Loucy (cell line): ENCODE measurements at regions not wholly inside any gene's neighbourhood (a gene's known extent, or its start where the extent isn't known, plus 50 kb on each side); places are given as distances from the start of the nearest gene placed in this dataset.

Source experiments
- H2AFZ ChIP-seq: fragments of 200-600 bp; sonication (generic); 2 replicates; pipeline ENCODE4 v1.6.0; 2016; ENCODE audit warnings: antibody characterized with exemption, mild to moderate bottlenecking, low read length, moderate library complexity
- H3F3A ChIP-seq: fragments of 200-600 bp; 2 replicates; pipeline ENCODE4 v1.6.0; 2016; ENCODE audit warnings: antibody characterized with exemption, low read depth, mild to moderate bottlenecking
- H3K27me3 ChIP-seq: fragments of 200-600 bp; sonication (generic); 2 replicates; pipeline ENCODE4 v1.6.1; 2014; ENCODE audit warnings: low read length, mild to moderate bottlenecking; ENCODE audit not compliant: insufficient read depth, poor library complexity, severe bottlenecking
- H3K36me3 ChIP-seq: fragments of 200-600 bp; sonication (generic); 2 replicates; pipeline ENCODE4 v1.6.1; 2016; ENCODE audit warnings: low read length; ENCODE audit not compliant: insufficient read depth
- H3K4me1 ChIP-seq: fragments of 200-600 bp; sonication (generic); 2 replicates; pipeline ENCODE4 v1.5.1; 2014; ENCODE audit warnings: low read length, mild to moderate bottlenecking; ENCODE audit not compliant: insufficient read depth, poor library complexity, severe bottlenecking
- H3K4me2 ChIP-seq: fragments of 200-600 bp; sonication (generic); 2 replicates; pipeline ENCODE4 v1.6.0; 2014; ENCODE audit warnings: antibody characterized with exemption, low read length, low read depth, mild to moderate bottlenecking; ENCODE audit not compliant: poor library complexity, severe bottlenecking
- H3K4me3 ChIP-seq: fragments of 200-600 bp; sonication (generic); 2 replicates; pipeline ENCODE4 v1.5.1; 2014; ENCODE audit warnings: low read length, mild to moderate bottlenecking, mixed read lengths; ENCODE audit not compliant: poor library complexity, severe bottlenecking
- H3K79me2 ChIP-seq: fragments of 200-600 bp; sonication (generic); 2 replicates; pipeline ENCODE4 v1.6.1; 2014; ENCODE audit warnings: low read length; ENCODE audit not compliant: insufficient read depth
- H3K9ac ChIP-seq: fragments of 200-600 bp; sonication (generic); 2 replicates; pipeline ENCODE4 v1.6.0; 2014; ENCODE audit warnings: mild to moderate bottlenecking, low read depth, low read length, moderate library complexity; ENCODE audit not compliant: poor library complexity, severe bottlenecking
- H3K9me2 ChIP-seq: fragments of 200-600 bp; sonication (generic); replicated peaks from 2 replicates; pipeline ENCODE4 v1.6.1; 2016; ENCODE audit warnings: low read depth, low read length, mixed read lengths
- H3K9me3 ChIP-seq: fragments of 200-600 bp; sonication (generic); 2 replicates; pipeline ENCODE4 v1.6.1; 2014; ENCODE audit warnings: mild to moderate bottlenecking, antibody characterized with exemption, low read length, low read depth; ENCODE audit not compliant: insufficient read depth
- H4K20me1 ChIP-seq: fragments of 200-600 bp; sonication (generic); 2 replicates; pipeline ENCODE4 v1.6.0; 2014; ENCODE audit warnings: antibody characterized with exemption, low read length, mild to moderate bottlenecking; ENCODE audit not compliant: insufficient read depth, poor library complexity, severe bottlenecking
- EZH2phosphoT487 ChIP-seq: fragments of 200-600 bp; IDR thresholded peaks from 2 replicates; pipeline ENCODE4 v1.6.1; 2018; ENCODE audit warnings: antibody characterized with exemption, mild to moderate bottlenecking, moderate library complexity, borderline replicate concordance
- TF ChIP-seq, protein P1 (sequence below): fragments of 200-600 bp; sonication (generic); conservative IDR thresholded peaks from 2 replicates; pipeline ENCODE4 v1.5.1; 2014; ENCODE audit warnings: mild to moderate bottlenecking, antibody characterized with exemption, low read length

- Histone ChIP-seq H4K20me1 (no peaks in the 10 kb centered on the region), H3K27me3 (no peaks in the 10 kb centered on the region), H3K4me1 (no peaks in the 10 kb centered on the region), H3K9me3 (no peaks in the 10 kb centered on the region), H3F3A (no peaks in the 10 kb centered on the region), H3K9ac (no peak overlapping the region), H3K36me3 (no peaks in the 10 kb centered on the region), H2AFZ (no peak overlapping the region), H3K9me2 (no peaks in the 10 kb centered on the region), H3K79me2 (no peaks in the 10 kb centered on the region), H3K4me2 (no peak overlapping the region), H3K4me3 (no peak overlapping the region)
- TF ChIP-seq EZH2phosphoT487 = no peak
- TF ChIP-seq, protein P1, sequence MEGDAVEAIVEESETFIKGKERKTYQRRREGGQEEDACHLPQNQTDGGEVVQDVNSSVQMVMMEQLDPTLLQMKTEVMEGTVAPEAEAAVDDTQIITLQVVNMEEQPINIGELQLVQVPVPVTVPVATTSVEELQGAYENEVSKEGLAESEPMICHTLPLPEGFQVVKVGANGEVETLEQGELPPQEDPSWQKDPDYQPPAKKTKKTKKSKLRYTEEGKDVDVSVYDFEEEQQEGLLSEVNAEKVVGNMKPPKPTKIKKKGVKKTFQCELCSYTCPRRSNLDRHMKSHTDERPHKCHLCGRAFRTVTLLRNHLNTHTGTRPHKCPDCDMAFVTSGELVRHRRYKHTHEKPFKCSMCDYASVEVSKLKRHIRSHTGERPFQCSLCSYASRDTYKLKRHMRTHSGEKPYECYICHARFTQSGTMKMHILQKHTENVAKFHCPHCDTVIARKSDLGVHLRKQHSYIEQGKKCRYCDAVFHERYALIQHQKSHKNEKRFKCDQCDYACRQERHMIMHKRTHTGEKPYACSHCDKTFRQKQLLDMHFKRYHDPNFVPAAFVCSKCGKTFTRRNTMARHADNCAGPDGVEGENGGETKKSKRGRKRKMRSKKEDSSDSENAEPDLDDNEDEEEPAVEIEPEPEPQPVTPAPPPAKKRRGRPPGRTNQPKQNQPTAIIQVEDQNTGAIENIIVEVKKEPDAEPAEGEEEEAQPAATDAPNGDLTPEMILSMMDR = no peak
These were observed 288.5 kb upstream of the NUDT12 start for GRCh38 chr5:103851091-103851490.

GRCh38 chr5:103849934-103850333 is 287.3 kb upstream of the NUDT12 start:
- no peak overlapping the region for H3K4me2 ChIP-seq

GRCh38 chr5:103847060-103847459 is 284.5 kb upstream of the NUDT12 start:
- Histone ChIP-seq H3K4me1 (no peaks in the 10 kb centered on the region), H2AFZ (no peak overlapping the region), H3K79me2 (no peaks in the 10 kb centered on the region), H4K20me1 (no peaks in the 10 kb centered on the region), H3K9ac (no peak overlapping the region), H3K27me3 (no peaks in the 10 kb centered on the region), H3K4me3 (no peak overlapping the region), H3K9me2 (no peaks in the 10 kb centered on the region), H3K36me3 (no peaks in the 10 kb centered on the region), H3K9me3 (no peaks in the 10 kb centered on the region), H3F3A (no peaks in the 10 kb centered on the region), H3K4me2 (no peak overlapping the region)
- TF ChIP-seq, protein P1 = no peak
- no peak for TF ChIP-seq EZH2phosphoT487

More at GRCh38 chr5:103849934-103850333, 287.3 kb upstream of the NUDT12 start:
- H3F3A ChIP-seq = no peaks in the 10 kb centered on the region
- H2AFZ ChIP-seq = no peak overlapping the region
- H3K9me3 ChIP-seq = no peaks in the 10 kb centered on the region
- no peaks in the 10 kb centered on the region for H3K36me3 ChIP-seq
- H3K9me2 ChIP-seq = no peaks in the 10 kb centered on the region
- no peak overlapping the region for H3K9ac ChIP-seq
- H4K20me1 ChIP-seq = no peaks in the 10 kb centered on the region
- H3K27me3 ChIP-seq = no peaks in the 10 kb centered on the region
- no peaks in the 10 kb centered on the region for H3K4me1 ChIP-seq
- no peak for TF ChIP-seq EZH2phosphoT487
- TF ChIP-seq, protein P1 = no peak
- no peak overlapping the region for H3K4me3 ChIP-seq
- no peaks in the 10 kb centered on the region for H3K79me2 ChIP-seq
